A673 (cell line): ENCODE measurements at regions not wholly inside any gene's neighbourhood (a gene's known extent, or its start where the extent isn't known, plus 50 kb on each side); places are given as distances from the start of the nearest gene placed in this dataset.

Source experiments
- BruUV-seq: library from RNA; stranded (reverse); fragments of 400-500 nt; replicated peaks from 2 replicates; lab custom pipeline; 2021; lab: Mats Ljungman, UMichigan
- CTCF ChIA-PET: fragments of 300-600 bp; sonication (Branson Sonifier 250); formaldehyde crosslinking; loops from one replicate; lab custom pipeline; 2022; ENCODE audit warnings: antibody characterized with exemption; lab: Charles Lee
- POLR2A ChIA-PET: fragments of 300-600 bp; sonication (Branson Sonifier 250); formaldehyde crosslinking; loops from one replicate; lab custom pipeline; 2022; ENCODE audit warnings: antibody characterized with exemption; ENCODE audit not compliant: low non-redundant PET; lab: Charles Lee
- DNase-seq: peaks from one replicate; pipeline ENCODE4 v3.0.0-alpha.2; 2015; ENCODE audit warnings: low spot score
- H3K27ac ChIP-seq: fragments of 200-600 bp; sonication (generic); 2 replicates; pipeline ENCODE4 v1.5.1; 2016; ENCODE audit warnings: mixed run types, low read depth, mild to moderate bottlenecking, mixed read lengths, antibody characterized with exemption, low read length; ENCODE audit not compliant: poor library complexity, severe bottlenecking
- H3K27me3 ChIP-seq: fragments of 200-600 bp; sonication (generic); replicated peaks from 2 replicates; pipeline ENCODE4 v1.6.1; 2017; ENCODE audit warnings: mixed run types, low read depth, mild to moderate bottlenecking, mixed read lengths, antibody characterized with exemption, low read length; ENCODE audit not compliant: insufficient read depth, poor library complexity
- H3K36me3 ChIP-seq: fragments of 200-600 bp; sonication (generic); 2 replicates; pipeline ENCODE4 v1.6.1; 2016; ENCODE audit warnings: mixed run types, mild to moderate bottlenecking, mixed read lengths, antibody characterized with exemption, low read length; ENCODE audit not compliant: insufficient read depth, poor library complexity, severe bottlenecking
- H3K4me1 ChIP-seq: fragments of 200-600 bp; sonication (generic); 2 replicates; pipeline ENCODE4 v1.6.1; 2017; ENCODE audit warnings: mixed run types, mild to moderate bottlenecking, mixed read lengths, antibody characterized with exemption, low read length; ENCODE audit not compliant: insufficient read depth, poor library complexity, severe bottlenecking
- H3K4me3 ChIP-seq: fragments of 200-600 bp; sonication (generic); 2 replicates; pipeline ENCODE4 v1.5.1; 2016; ENCODE audit warnings: low read depth, mixed run types, mild to moderate bottlenecking, mixed read lengths, low read length; ENCODE audit not compliant: poor library complexity, severe bottlenecking
- H3K9me3 ChIP-seq: fragments of 200-600 bp; sonication (generic); 2 replicates; pipeline ENCODE4 v1.6.1; 2016; ENCODE audit warnings: mixed run types, low read depth, mild to moderate bottlenecking, mixed read lengths, antibody characterized with exemption, low read length; ENCODE audit not compliant: poor library complexity, severe bottlenecking
- CTCF ChIP-seq: fragments of 300-800, 200-600 bp; sonication (generic); conservative IDR thresholded peaks from 2 replicates; pipeline ENCODE4 v1.5.1; 2017; ENCODE audit warnings: low read depth, mild to moderate bottlenecking, antibody characterized with exemption, low read length, moderate library complexity, mixed read lengths
- EZH2 ChIP-seq: fragments of 200-600 bp; sonication (generic); IDR thresholded peaks from 2 replicates; pipeline ENCODE4 v1.6.1; 2017; ENCODE audit warnings: borderline replicate concordance, low read depth, mild to moderate bottlenecking, mixed read lengths, antibody characterized with exemption, low read length; ENCODE audit not compliant: poor library complexity, severe bottlenecking
- intact Hi-C: fragments of 100-400 bp; cut with micrococcal nuclease; formaldehyde crosslinking; loops from one replicate; pipeline ENCODE4 v1.10.0; 2022; ENCODE audit not compliant: unreplicated experiment

DNA sequence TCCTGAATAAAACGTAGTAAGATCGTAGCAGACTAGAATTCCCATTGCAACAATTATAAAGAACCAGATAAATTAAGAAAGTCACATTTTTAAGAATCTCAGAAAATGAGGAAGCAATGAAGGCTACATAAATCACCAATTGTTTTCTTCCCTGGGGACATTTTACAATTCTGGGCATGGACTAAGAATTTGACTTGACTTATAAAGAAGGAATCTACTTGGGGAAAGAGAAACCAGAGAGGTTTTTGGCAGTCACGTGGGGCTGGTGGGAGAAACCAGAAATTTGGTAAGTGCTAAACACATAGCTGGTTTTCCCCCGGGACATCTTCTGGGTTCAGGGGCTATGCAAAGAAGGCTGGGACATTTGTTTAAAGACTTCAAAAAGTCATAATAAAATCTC, 109.8 kb upstream of the IL6 start:
- no peak overlapping the region for H3K4me3 ChIP-seq
- TF ChIP-seq CTCF = no peak
- TF ChIP-seq EZH2 = no peak
- ChIA-PET POLR2A (no interaction called here), CTCF (no interaction called here)
- no TSS peak for BruUV-seq
- H3K9me3 ChIP-seq = peaks cover 18% of the 10 kb centered on the region
- H3K27me3 ChIP-seq = no peaks in the 10 kb centered on the region
- no peak overlapping the region for H3K27ac ChIP-seq
- intact Hi-C loops = no loop called here
- H3K36me3 ChIP-seq = no peaks in the 10 kb centered on the region
- H3K4me1 ChIP-seq = no peaks in the 10 kb centered on the region
- DNase-seq = no peak

DNA sequence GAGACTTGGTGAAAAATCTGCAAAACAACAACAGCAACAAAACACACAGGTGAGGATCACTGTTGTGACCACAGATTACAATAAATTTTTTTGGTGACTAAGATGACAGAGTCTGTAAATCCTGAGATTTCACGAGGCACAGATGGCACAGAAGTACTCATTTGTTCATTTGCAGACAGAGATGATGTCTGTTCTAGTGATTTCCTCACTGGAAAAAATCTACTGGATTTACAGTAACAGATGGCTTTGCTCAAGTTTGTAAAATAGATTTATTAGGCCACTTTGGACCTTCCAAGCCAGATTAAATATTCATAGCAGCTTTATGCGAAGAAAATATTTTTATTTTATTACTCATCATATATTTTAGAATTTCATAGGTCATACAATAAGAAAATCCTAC, 113.5 kb upstream of the IL6 start:
- ChIA-PET POLR2A (interaction anchor here (0.6 kb wide), 1 partner anchor 189 kb away, joined by 15 read pairs; no protein-coding TSS in a partner anchor), CTCF (no interaction called here)
- TF ChIP-seq EZH2 = no peak
- TF ChIP-seq CTCF = no peak
- Histone ChIP-seq H3K36me3 (no peaks in the 10 kb centered on the region), H3K4me3 (no peak overlapping the region), H3K27me3 (no peaks in the 10 kb centered on the region), H3K9me3 (peaks cover 10% of the 10 kb centered on the region), H3K27ac (no peak overlapping the region), H3K4me1 (no peaks in the 10 kb centered on the region)
- intact Hi-C loops = no loop called here
- no peak for DNase-seq
- BruUV-seq = no TSS peak

GRCh38 chr7:22612776-22613175, 112.8 kb upstream of the STEAP1B start:
- TF ChIP-seq CTCF (no peak), EZH2 (no peak)
- intact Hi-C loops = no loop called here
- ChIA-PET POLR2A (interaction anchor here (0.6 kb wide), 1 partner anchor 190 kb away, joined by 15 read pairs; no protein-coding TSS in a partner anchor), CTCF (no interaction called here)
- Histone ChIP-seq H3K4me3 (no peak overlapping the region), H3K27ac (no peak overlapping the region), H3K36me3 (no peaks in the 10 kb centered on the region), H3K27me3 (no peaks in the 10 kb centered on the region), H3K9me3 (peaks cover 3% of the 10 kb centered on the region), H3K4me1 (no peaks in the 10 kb centered on the region)
- BruUV-seq = no TSS peak
- DNase-seq = no peak
